LHCN-M2 (cell line): ENCODE measurements at regions not wholly inside any gene's neighbourhood (a gene's known extent, or its start where the extent isn't known, plus 50 kb on each side); places are given as distances from the start of the nearest gene placed in this dataset.
"Not testable (repeated sequence)": the region's sequence is repeated elsewhere in the genome, so short reads cannot be mapped to it uniquely, and the experiment has no call there.

ENCODE experiments used
- DNase-seq: peaks from one replicate; pipeline ENCODE4 v3.0.0-alpha.2; 2012; ENCODE audit warnings: low read depth

DNA sequence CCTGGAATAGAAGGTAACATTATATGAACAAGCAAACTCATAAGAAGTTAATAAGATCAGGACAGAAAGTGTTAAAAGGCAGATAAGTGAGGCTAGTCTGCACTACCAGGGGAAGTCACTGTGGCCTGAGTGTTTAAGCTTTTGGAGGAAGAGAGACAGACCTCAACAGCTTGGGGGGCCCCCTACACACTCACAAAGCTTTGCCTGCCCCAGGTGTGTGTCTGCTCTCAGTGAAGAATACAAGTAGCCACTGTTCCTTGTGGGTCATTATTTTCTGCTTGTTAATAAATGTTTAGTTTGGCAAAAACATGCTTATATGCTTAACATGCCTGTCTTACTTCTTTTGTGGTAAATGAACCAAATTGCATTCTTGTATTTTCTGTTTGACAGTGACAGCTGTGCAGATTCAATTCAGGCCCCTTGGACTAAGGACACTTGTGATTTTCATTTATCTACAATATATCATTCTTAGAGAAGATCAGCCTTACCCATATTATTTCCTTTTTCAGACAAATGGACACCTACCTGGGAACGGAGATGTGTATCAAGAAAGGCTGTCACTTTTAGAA lies 50.7 kb upstream of the C12orf71 start:
- peak; percentile 61 for DNase-seq

DNA sequence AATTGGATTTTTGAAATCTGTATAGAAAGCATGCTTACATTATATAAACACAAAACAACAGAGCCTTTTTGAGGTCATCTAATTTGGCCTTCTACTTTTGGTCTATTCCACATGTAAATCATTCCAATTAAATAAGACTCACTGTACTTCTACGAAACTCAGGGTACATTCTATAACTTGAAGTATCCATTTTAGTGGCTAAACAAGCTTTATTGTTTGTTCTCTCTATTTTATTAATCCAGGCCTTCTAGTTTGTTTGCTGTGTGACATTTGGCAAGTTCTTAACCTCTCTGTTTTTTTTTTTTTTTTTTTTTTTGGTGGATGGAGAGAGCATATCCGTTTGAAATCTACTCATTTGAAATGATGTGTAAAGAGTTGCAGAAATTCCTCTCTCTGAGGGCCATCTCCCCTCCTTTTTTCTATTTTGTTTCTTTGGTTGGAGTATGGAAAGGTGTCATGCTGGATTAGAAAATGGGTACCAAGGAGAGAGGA lies 58.1 kb upstream of the C12orf71 start:
- DNase-seq: no peak

DNA sequence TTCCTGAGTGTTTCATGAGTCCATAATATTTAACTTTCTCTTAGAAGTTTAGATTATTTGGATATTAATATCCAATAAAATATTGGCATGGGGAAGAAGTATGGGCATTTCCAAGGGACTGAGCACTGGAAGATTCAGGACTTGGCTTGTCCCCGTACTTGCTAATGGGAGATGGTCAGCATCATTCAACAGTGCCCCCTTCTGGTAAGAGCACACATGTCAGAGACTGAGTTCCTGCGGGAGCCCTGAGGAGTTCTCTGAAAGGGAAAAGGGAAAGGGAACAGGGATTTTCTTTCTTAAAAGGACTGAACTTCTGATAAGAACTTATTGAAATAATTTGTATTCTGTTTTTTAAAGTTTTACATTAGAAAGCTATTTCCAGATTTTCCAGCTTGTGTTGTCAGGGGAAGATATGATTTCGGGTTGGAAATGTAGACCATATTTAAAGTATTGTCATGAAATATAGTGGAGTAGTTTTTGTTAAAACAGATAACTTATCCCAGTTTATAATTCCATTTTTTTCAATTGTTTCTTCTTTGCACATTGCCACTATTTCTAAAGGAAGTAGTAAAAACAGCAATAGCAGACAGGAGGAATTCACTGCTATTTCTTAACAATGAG lies 59.8 kb upstream of the C12orf71 start:
- peak; percentile 74 for DNase-seq

DNA sequence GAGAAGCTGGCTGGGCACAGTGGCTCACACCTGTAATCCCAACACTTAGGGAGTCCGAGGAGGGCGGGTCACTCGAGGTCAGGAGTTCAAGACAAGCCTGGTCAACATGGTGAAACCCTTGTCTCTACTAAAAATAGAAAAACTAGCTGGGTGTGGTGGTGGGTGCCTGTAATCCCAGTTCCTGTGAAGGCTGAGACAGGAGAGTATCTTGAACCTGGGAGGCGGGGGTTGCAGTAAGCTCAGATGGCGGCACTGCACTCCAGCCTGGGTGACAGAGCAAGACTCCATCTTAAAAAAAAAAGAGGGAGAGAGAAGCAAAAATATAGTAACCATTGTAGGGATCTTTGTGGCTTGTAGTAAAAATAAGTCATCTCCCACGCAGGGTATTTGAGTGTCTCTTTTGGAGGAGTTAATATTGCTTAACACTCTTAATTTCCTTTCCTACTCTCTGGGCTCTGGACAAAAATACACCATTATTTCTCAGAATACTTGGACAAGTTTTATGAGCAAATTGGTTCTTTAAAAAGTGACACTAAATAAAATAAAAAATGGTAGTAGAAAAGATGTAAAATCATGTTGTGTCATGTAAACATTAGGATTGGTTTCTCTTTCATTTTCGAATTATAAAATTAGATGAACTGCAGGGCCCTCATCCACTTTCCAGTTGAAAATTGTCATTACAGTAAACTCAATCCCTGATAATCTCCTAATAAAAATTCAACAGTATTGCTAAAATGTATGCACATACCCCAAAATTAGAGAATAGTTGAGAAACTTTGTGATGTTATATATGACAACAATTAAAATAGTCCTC lies 61.1 kb upstream of the C12orf71 start:
- DNase-seq: no peak

DNA sequence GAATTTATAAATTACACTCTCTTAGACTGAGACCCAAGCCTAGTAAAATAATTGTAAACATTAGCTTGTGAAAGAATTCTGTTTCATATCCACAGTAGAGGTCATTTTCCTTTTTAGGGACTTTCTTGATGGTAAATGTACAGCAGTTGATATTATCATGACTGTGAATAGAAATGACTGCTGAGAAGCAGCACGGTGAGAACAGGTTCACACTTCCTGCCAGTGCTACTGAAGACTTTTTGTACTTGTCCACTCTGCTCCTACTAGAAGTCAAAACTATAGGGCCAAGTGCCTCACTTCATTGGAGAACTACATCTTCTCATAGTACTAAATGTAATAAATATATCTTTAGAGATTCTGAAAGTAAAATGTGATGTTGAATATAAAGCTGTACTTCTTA lies 63.3 kb upstream of the C12orf71 start:
- not testable (repeated sequence) for DNase-seq

DNA sequence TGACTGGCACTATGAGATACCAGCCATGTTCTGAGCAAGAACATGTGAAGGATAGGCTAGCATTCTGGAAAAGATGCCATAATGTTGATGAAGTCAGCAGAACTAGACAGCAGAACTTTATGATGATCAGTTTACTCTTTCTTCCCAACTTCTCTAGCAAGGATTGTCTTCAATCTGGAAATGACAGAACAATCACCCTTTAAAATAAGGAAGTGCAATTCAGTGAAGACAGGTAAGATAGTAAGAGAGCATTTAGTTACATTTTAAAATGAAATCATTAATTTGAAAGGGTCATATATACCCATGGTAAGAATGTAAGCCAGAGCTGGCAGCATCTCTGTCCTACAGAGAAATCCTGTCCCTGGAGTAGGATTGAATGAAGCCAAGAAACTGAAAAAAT lies 66.0 kb upstream of the C12orf71 start:
- DNase-seq: no peak

DNA sequence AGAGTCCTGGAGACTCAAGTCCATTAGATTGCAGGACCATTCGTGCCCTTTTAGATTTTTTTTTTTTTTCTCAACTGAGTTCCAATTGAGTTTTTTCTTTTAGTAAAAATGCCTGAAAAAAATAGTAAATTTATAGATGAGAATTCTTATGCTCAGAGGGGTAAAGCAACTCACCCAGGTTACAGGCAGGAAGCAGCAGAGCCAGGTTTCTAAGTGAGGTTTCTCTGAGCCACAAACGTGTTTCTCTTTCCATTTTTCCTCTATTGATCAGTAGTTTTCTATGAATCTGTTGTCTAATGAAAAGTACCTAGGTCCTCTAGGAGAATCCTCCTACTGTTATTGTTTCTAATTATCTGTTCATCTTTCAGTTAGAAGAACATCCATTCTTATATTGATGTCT lies 66.4 kb upstream of the C12orf71 start:
- DNase-seq: no peak

DNA sequence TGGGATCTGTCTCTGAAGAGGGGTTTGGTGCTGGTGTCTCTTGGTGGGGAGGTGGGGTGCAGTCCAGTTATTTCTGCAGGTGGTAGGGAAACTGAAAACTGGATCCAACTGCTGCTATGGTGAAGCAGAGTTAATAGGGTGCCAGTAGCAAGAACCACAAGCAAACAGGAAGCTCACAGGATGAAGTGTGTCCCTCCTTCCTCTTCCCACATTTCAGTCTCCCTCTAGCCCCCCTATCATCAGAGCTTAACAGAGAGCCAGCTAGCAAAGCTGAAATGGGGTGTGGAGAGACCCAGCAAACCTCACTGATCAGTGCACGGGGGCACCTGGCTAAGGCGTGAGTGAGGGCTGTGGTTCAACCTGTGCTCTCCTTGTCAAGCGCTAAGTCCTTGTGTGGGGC lies 69.1 kb upstream of the C12orf71 start:
- DNase-seq: no peak

DNA sequence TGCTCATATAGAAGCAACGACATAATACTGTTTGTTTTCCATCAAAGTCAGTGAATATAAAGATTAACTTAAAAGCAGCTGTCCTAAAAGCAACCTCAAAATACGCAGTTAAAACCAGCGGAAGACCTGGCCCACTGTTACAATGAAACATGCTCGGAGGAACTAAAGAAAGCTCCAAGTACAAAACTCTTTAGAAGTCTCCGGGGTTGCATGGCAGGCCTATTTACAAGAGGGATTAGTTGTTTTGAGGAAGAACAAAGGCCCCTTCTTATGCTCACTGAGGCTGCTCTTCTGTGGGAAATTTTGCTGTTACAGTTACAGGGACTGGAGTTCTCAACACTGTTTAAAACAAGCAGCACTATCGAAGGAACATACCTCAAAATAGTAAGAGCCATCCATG lies 75.9 kb upstream of the C12orf71 start:
- DNase-seq: no peak

DNA sequence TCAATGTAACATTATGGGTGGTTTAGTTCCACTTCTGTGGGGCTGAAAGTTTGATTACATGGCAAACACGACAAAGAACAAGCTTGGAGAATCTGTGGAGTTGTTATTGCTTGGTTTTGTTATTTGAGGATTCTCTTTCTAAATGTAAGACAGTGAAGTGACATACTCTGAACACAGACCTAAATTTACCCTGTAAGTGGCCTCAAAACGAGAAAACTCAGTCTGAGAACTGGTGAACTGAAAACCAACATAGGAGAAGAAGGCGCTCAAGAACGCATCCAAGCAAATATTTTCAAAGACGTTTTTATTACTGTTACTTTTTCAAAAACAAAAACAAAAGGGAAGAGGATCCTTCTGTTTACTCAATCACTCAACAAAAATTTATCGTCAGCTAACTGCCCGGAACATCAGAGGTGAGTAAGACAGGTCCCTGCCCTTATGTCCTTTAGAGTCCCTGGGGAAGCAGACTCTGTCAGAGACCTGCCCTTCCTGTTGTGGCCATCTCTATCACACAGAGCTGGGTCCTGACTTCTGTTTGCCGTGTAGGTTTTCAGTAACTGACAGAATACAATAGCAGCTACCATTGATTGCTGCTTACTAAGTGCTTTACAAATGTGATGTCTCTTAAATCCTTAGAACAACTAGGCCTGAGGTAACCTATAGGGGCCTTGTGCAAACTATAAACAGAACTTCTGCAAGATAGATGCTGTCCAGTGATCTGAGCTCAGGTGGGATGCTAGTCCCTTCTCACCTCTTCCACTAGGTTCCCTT lies 79.3 kb upstream of the C12orf71 start:
- peak; percentile 53 for DNase-seq

DNA sequence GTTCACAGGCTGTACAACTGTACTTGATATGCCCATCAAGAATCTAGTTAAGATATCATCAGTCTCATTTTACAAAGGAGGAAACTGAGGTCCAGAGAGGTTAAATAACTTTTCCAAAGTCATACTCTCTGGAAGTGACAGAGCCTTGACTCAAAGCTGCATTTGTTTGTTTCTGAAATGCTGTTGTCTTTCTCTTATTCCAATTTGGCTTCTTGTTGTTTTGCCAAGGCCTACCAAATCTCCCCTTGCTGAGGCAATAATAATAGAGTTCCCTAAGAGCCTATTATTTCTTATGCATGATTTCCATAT lies 79.8 kb upstream of the C12orf71 start:
- DNase-seq: no peak

DNA sequence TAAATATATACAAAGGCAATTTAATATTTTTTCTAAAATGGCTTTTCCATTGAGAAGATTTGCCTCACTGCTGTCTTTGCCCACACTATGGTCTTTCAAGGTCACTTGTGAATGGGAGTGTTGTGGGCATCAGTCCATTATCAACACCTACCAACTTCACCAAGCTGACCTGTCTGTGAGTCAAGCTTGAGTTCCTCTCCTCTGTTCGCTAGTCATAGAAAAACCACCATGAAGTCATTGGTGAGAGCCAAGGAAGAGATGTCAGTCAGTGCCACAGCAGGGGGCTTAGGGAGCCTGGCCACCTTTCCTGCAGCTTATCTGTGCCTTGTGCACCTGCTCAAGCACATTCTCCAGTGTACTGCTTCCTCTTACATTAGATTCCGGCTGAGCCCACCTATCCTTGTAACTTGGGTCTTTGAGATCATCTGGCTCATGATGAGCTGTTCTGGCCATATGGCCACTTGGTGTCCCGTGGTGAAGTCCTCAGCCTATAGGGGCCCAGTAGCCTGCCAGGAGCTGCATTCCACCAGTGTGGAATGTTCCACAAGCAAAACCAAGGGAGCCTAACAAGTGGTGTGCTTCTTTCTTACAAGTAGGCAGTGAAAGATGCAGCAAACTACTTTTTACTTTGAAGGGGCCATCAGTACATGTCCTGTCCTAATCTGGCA lies 80.8 kb upstream of the C12orf71 start:
- peak; percentile 74 for DNase-seq

DNA sequence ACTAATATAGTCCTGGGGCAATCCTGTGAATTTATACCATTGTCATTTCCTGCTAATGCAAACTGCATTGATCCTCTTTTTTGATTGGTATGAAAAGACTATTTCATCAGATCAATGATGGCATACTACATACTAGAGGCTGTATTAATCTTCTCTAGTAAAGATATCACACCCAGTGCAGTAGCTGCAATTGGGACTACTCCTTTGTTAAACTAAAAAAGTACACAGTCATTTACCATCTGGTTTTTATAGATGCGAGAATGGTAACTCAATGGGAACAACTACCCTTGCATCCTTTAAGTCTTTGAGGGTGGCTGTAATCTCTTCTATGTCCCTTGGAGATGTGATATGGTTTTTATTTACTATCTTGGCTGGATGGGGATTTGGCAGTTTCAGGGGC lies 80.2 kb upstream of the STK38L start:
- no peak for DNase-seq

DNA sequence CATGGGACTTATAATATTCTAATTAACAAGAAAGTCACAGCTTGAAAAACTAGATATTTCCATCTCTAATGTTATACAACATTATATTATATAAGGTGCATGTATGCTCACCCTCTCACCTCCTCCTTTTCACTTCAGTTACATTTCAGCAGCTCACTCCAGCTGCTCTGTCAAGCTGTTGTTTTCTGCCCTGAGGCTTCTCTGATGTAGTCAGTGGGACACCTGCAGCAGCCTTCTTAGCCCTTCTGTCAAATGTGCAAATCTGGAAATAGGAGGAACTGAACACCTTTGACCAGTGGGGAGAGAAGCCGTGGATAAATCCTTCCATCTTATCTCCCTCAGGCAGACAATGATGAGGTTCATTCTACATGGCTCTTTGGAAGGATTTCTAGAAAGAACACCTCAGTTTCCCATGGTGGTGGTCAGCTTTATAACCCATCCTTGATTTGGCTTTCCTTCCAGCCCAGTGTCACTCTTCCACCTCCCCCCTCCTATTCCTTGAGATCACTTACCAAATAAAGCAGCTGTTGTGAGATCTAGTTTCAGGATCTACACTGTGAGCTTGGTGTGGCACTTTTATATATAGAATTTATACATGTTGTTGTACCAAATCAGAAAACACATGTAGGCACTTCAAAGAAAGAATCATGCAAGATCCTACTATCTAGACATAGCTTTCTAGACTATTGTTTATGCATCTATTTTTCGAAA lies 79.6 kb upstream of the STK38L start:
- peak; percentile 29 for DNase-seq

DNA sequence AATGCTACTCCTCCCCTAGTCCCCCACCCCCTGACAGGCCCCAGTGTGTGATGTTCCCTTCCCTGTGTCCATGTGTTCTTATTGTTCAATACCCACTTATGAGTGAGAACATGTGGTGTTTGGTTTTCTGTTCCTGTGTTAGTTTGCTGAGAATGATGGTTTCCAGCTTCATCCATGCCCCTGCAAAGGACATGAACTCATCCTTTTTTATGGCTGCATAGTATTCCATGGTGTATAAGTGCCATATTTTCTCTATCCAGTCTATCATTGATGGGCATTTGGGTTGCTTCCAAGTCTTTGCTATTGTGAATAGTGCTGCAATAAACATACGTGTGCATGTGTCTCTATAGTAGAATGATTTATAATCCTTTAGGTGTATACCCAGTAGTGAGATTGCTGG lies 78.1 kb upstream of the STK38L start:
- DNase-seq: not testable (repeated sequence)

DNA sequence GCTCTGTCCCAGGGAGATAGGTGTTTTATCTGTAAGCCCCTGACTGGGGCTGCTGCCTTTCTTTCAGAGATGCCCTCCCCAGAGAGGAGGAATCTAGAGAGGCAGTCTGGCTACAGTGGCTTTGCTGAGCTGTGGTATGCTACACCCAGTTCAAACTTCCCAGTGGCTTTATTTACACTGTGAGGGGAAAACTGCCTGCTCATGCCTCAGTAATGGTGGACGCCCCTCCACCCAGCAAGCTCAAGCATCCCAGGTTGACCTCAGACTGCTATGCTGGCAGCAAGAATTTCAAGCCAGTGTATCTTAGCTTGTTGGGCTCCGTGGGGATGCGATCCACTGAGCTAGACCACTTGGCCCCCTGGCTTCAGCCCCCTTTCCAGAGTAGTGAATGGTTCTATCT lies 72.6 kb upstream of the STK38L start:
- DNase-seq: not testable (repeated sequence)

DNA sequence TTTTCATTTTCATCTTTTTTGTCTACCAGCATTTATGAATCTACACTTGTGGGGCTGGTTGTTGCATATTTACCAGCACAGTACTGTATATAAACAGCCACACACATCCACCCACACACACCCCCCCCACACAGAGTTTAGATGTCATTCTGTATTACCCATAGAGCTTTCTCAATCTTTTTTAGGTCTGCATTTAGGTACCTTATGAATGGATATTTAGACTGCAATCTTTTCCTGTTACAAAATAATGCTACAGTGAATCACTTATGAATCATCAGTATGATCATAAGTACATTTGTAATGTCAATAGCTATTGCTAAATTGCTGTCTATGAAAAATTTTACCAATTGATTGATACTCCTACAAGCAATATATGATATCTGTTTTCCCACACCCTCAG lies 67.3 kb upstream of the STK38L start:
- DNase-seq: peak; percentile 49

DNA sequence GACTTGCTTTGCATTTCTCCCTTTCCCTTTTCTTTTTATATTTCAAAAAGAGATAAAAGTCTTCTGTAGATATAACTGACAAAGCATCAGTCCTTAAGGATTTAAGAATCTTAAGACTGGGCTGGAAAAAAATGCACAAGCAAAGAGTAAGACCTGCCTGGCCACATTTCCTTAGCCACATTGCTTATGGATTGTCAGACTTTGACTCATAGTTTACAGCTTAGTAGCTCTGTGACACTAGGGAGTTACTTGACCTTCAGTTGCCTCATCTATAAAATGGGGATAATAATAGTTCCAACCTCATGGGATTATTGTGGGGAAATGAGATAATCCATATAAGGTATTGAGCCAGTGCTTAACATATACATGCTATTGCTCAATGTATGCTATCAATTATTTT lies 66.4 kb upstream of the STK38L start:
- DNase-seq: peak; percentile 49

DNA sequence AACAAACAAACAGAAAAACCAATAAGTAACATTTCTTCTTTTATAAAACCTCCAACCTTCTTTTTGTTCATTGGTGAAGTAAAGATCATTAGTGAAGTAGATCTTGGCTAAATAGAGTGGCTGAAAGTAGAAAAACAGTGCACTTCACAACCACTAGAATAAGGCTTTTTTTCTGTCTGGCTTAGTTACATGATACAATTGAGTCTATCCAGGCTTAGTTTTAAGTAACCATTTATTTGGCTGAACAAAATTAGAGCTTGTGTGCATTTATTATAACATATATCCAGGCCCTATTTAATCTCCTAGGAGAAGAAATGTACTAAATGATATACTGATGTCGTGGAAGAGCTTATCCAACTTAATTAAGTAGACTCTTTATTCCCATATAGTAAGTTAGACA lies 65.8 kb upstream of the STK38L start:
- DNase-seq: no peak

DNA sequence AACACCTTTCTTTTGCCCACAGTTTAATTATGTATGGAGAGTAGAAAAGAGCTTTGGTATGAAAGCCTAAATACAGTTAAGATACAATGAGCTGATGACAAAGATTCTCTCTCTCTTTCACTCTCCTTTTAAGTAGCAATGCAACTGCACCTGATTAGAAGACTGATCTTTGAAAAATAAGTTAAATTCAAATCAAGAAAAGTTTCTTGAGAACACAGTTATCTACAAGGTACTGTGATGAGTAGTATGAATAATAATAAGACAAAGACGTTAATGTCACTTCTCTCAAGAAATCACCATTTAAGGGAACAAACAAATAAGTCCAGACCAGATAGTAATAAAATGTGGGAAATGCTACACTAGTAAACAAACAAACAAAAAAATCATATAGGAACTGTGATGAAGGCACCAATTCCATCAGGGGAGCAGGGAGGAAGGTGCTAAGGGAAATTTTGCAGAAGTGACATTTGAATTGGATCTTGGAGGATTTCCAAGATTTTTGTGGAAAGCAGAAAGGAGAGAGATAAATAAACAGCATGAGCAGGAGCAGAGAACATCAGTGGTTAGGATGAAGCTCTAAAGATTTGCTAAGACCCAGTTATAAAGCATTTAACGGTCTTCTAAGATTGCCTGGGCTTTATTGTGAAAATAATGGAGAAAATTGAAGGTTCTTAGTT lies 65.2 kb upstream of the STK38L start:
- no peak for DNase-seq
